ENCODE measurements at regions not wholly inside any gene's neighbourhood (a gene's known extent, or its start where the extent isn't known, plus 50 kb on each side); places are given as distances from the start of the nearest gene placed in this dataset.

GRCh38 chr11:13062115-13062514 is 53.0 kb downstream of the RASSF10 start:
- DNase-seq (ENCODE audit: low spot score): no peak

- no peak for DNase-seq (ENCODE audit: low spot score)
Observed at GRCh38 chr11:13064593-13064992, 55.5 kb downstream of the RASSF10 start.

GRCh38 chr11:13065200-13065787 is 56.2 kb downstream of the RASSF10 start:
- no peak for DNase-seq (ENCODE audit: low spot score)

- DNase-seq (ENCODE audit: low spot score): no peak
Observed at GRCh38 chr11:13068211-13068610, 59.1 kb downstream of the RASSF10 start.

GRCh38 chr11:13073119-13073981 is 64.2 kb downstream of the RASSF10 start:
- no peak for DNase-seq (ENCODE audit: low spot score)

GRCh38 chr11:13074714-13075464 is 65.8 kb downstream of the RASSF10 start:
- DNase-seq (ENCODE audit: low spot score): no peak

GRCh38 chr11:13076961-13077360 is 67.8 kb downstream of the RASSF10 start:
- no peak for DNase-seq (ENCODE audit: low spot score)

GRCh38 chr11:13080861-13081260 is 71.7 kb downstream of the RASSF10 start:
- no peak for DNase-seq (ENCODE audit: low spot score)

GRCh38 chr11:13082588-13082987 is 73.5 kb downstream of the RASSF10 start:
- DNase-seq (ENCODE audit: low spot score): no peak

- no peak for DNase-seq (ENCODE audit: low spot score)
Observed at GRCh38 chr11:13090228-13090708, 81.2 kb downstream of the RASSF10 start.

- no peak for DNase-seq (ENCODE audit: low spot score)
Observed at GRCh38 chr11:13091373-13091772, 82.3 kb downstream of the RASSF10 start.

GRCh38 chr11:13091804-13092203 is 82.7 kb downstream of the RASSF10 start:
- DNase-seq (ENCODE audit: low spot score): no peak

- no peak for DNase-seq (ENCODE audit: low spot score)
Observed at GRCh38 chr11:13094930-13095687, 86.0 kb downstream of the RASSF10 start.

GRCh38 chr11:13098063-13098462 is 88.9 kb downstream of the RASSF10 start:
- DNase-seq (ENCODE audit: low spot score): no peak

GRCh38 chr11:13098616-13099289 is 89.6 kb downstream of the RASSF10 start:
- no peak for DNase-seq (ENCODE audit: low spot score)

GRCh38 chr11:13101644-13102512 is 92.8 kb downstream of the RASSF10 start:
- DNase-seq (ENCODE audit: low spot score): peak; percentile 18

- no peak for DNase-seq (ENCODE audit: low spot score)
Observed at GRCh38 chr11:13102513-13102840, 93.4 kb downstream of the RASSF10 start.

- DNase-seq (ENCODE audit: low spot score): no peak
Observed at GRCh38 chr11:13102865-13103539, 93.9 kb downstream of the RASSF10 start.

GRCh38 chr11:13103962-13104554 is 94.9 kb downstream of the RASSF10 start:
- no peak for DNase-seq (ENCODE audit: low spot score)

Data from iPS-NIHi11 (cell line).